Vagina (tissue), 2 donors: ENCODE measurements at regions not wholly inside any gene's neighbourhood (a gene's known extent, or its start where the extent isn't known, plus 50 kb on each side); places are given as distances from the start of the nearest gene placed in this dataset.

ENCODE experiments used
- DNase-seq, 2 donors: peaks; one replicate each; pipeline ENCODE4 v3.0.0-alpha.2; 2017; ENCODE audit errors: extremely low spot score in 2 of 2
- H3K27ac ChIP-seq: fragments of 200-600 bp; sonication (generic); one replicate; pipeline ENCODE4 v1.5.1; 2019
- H3K27me3 ChIP-seq: fragments of 200-600 bp; sonication (generic); one replicate; pipeline ENCODE4 v1.5.1; 2019
- H3K36me3 ChIP-seq, 2 donors: fragments of 200-600 bp; sonication (generic); one replicate each; pipeline ENCODE4 v1.5.1; 2017 to 2019
- H3K4me1 ChIP-seq: fragments of 200-600 bp; sonication (generic); one replicate; pipeline ENCODE4 v1.5.1; 2019
- H3K4me3 ChIP-seq, 2 donors: fragments of 200-600 bp; sonication (generic); 1 replicate in 1 of 2; 2 replicates in 1 of 2; pipeline ENCODE4 v1.5.1; 2016 to 2019
- H3K9me3 ChIP-seq: fragments of 200-600 bp; sonication (generic); one replicate; pipeline ENCODE4 v1.5.1; 2019
- POLR2A ChIP-seq, 2 donors: fragments of 450-650 bp; IDR thresholded peaks; one replicate each; pipeline ENCODE4 v1.6.1; 2017; ENCODE audit warnings: antibody characterized with exemption in 2 of 2, mild to moderate bottlenecking in 2 of 2, moderate library complexity in 2 of 2
- POLR2AphosphoS5 ChIP-seq, 2 donors: sonication (generic); formaldehyde crosslinking; IDR thresholded peaks; one replicate each; pipeline ENCODE4 v1.9.0; 2017; ENCODE audit warnings: antibody characterized with exemption in 2 of 2, mild to moderate bottlenecking in 2 of 2, low read depth in 1 of 2; ENCODE audit not compliant: insufficient read depth in 1 of 2
- intact Hi-C: fragments of 100-400 bp; cut with DNase I; formaldehyde crosslinking; loops from one replicate; pipeline ENCODE4 v1.15.1; 2023
- TF ChIP-seq, protein P1 (sequence below), 3 experiments: fragments of 450-650 bp in 2 of 3; fragments of 200-600 bp in 1 of 3; sonication (generic) in 1 of 3; IDR thresholded peaks; one replicate each; pipeline ENCODE4 v1.5.1; 2017 to 2019; ENCODE audit warnings: antibody characterized with exemption in 3 of 3, mild to moderate bottlenecking in 2 of 3, moderate library complexity in 2 of 3

DNA sequence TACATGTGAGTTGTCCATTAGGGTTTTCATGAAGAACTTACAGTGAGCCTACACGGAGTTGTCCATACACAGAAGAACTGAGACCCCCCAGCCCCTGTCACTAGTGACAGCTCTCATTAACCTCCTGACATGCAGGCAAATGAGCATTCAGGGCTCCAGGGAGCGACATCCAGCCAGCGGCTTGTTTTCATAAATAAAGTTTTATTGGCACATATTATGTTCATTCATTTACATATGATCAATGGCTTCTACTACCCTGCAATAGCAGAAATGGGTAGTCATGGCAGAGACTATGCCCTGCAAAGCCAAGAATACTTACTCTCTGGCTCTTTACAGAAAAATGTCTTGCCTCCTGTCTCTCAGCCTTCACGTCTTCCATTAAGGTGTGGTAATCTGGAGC lies 553.5 kb downstream of the EDEM1 start:
- intact Hi-C loops = no loop called here

DNA sequence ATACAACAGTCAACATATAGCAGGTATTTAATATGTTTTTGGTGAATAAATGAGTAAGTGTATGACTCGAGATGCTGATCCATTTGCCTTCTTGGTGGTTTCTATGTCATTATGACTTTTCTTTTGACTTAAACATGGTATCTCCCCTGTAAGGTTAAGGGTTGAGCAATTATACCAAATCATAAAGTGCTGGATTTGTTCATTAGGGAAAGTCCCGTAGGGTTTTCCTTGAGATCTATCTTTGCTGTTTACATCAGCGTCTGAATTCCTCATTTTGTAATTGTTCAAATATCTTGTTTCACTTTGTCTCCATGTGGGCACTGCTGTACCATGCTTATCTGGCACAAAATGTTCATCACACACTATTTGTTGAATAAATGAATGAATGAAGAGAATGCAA lies 562.6 kb downstream of the EDEM1 start:
- no peak for DNase-seq
- no peaks in the 10 kb centered on the region for H3K36me3 ChIP-seq
- no peak overlapping the region for H3K27ac ChIP-seq
- no peaks in the 10 kb centered on the region for H3K9me3 ChIP-seq
- no peak overlapping the region for H3K4me3 ChIP-seq
- H3K4me1 ChIP-seq = peaks cover 5% of the 10 kb centered on the region
- TF ChIP-seq, protein P1, sequence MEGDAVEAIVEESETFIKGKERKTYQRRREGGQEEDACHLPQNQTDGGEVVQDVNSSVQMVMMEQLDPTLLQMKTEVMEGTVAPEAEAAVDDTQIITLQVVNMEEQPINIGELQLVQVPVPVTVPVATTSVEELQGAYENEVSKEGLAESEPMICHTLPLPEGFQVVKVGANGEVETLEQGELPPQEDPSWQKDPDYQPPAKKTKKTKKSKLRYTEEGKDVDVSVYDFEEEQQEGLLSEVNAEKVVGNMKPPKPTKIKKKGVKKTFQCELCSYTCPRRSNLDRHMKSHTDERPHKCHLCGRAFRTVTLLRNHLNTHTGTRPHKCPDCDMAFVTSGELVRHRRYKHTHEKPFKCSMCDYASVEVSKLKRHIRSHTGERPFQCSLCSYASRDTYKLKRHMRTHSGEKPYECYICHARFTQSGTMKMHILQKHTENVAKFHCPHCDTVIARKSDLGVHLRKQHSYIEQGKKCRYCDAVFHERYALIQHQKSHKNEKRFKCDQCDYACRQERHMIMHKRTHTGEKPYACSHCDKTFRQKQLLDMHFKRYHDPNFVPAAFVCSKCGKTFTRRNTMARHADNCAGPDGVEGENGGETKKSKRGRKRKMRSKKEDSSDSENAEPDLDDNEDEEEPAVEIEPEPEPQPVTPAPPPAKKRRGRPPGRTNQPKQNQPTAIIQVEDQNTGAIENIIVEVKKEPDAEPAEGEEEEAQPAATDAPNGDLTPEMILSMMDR (IDR thresholded peaks at IDR 0.05) = no peak
- intact Hi-C loops = no loop called here
- no peaks in the 10 kb centered on the region for H3K27me3 ChIP-seq

More for the DNA sequence above, 553.5 kb downstream of the EDEM1 start:
- Histone ChIP-seq H3K4me3 (no peak overlapping the region), H3K4me1 (no peaks in the 10 kb centered on the region), H3K36me3 (no peaks in the 10 kb centered on the region), H3K27ac (no peak overlapping the region), H3K27me3 (no peaks in the 10 kb centered on the region), H3K9me3 (no peaks in the 10 kb centered on the region)
- DNase-seq = no peak
- TF ChIP-seq, protein P1 (IDR thresholded peaks at IDR 0.05) = no peak
- TF ChIP-seq POLR2A (IDR thresholded peaks at IDR 0.05) (no peak), POLR2AphosphoS5 (IDR thresholded peaks at IDR 0.05; ENCODE audit: insufficient read depth in 1 of 2, low read depth in 1 of 2) (no peak)

DNA sequence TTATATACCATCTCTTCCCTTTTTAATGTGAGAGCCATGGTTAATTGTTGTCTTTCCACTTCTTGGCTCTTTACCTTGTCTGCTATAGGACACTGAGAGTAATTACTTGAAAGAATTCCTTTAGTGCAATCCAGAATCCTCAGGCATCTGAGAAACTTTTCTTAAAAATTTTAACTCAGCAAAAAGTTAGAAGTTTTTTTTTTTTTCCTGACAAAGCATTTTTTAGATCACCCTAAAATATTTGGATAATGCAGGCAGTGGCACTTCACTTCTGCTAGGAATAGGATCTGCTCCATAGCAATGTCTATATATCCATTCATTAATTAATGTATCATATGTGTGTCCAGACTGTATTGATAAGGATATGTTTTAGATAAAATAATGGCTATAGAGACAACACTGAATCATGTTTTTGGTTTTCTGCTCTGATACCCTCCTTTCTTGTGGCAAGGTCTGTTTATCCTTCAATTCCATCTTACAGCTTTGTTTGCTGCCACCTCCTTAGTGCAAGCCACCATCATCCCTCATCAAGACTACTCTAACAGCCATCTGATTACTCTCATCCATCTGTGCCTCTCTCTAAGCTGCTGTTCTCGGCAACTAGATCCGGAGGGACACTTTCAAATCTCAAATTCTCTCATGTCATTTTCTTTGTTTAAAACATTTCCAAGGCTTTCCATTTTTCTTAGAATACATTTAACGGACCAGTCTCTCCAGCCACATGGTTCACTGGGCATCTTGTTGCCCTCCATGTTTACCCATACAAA lies 563.5 kb downstream of the EDEM1 start:
- Histone ChIP-seq H3K9me3 (no peaks in the 10 kb centered on the region), H3K27me3 (no peaks in the 10 kb centered on the region), H3K27ac (no peak overlapping the region), H3K36me3 (no peaks in the 10 kb centered on the region), H3K4me1 (peaks cover 5% of the 10 kb centered on the region), H3K4me3 (no peak overlapping the region)
- intact Hi-C loops = no loop called here
- DNase-seq = no peak
- TF ChIP-seq POLR2AphosphoS5 (IDR thresholded peaks at IDR 0.05; ENCODE audit: insufficient read depth in 1 of 2, low read depth in 1 of 2) (no peak), POLR2A (IDR thresholded peaks at IDR 0.05) (no peak)
- TF ChIP-seq, protein P1 (IDR thresholded peaks at IDR 0.05) = no peak

DNA sequence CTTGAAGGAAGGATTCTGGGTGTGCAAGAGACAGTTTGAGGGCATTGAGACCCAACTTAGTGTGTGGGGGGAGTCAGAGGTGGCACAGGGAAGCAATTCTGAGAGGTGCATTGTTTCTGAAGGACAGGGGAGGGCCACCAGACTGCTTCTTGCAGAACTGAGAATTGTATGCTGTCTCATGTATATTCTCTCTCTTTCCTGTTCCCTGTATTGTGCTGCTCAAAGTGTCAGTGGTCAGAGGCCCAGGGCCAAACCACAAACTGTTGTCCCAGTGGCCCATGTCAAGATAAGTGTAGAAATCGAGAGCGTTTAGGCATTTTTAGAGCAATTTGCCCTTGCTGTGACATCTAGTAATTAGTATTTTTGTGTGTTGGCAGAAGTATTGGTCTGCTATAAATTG lies 567.1 kb downstream of the EDEM1 start:
- H3K4me1 ChIP-seq = peaks cover 5% of the 10 kb centered on the region
- no peak overlapping the region for H3K27ac ChIP-seq
- no peaks in the 10 kb centered on the region for H3K9me3 ChIP-seq
- intact Hi-C loops = no loop called here
- H3K27me3 ChIP-seq = no peaks in the 10 kb centered on the region
- no peak overlapping the region for H3K4me3 ChIP-seq
- TF ChIP-seq POLR2A (IDR thresholded peaks at IDR 0.05) (no peak), POLR2AphosphoS5 (IDR thresholded peaks at IDR 0.05; ENCODE audit: insufficient read depth in 1 of 2, low read depth in 1 of 2) (no peak)
- TF ChIP-seq, protein P1 (IDR thresholded peaks at IDR 0.05) = no peak
- no peaks in the 10 kb centered on the region for H3K36me3 ChIP-seq
- no peak for DNase-seq

DNA sequence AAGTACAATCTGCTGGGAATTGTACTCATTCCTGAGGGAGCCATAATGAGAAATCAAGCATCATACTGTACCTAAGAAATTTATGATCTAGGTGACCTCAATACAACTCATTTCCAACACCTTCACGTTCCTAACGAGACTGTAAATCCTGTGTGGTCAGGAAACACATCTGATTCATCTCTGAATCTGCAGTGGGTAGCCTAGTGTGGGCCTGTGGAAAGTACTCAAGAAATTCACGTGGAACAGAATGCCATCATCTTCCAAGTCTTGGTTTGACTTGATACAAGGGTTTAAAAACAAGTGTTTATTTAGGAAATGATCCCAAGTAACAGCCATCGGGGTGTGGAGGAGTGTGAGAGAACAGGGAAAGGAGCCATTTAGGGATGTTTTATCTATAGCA lies 568.9 kb downstream of the EDEM1 start:
- Histone ChIP-seq H3K4me1 (peaks cover 5% of the 10 kb centered on the region), H3K9me3 (no peaks in the 10 kb centered on the region), H3K27ac (no peak overlapping the region), H3K36me3 (no peaks in the 10 kb centered on the region), H3K27me3 (no peaks in the 10 kb centered on the region), H3K4me3 (no peak overlapping the region)
- TF ChIP-seq POLR2A (IDR thresholded peaks at IDR 0.05) (no peak), POLR2AphosphoS5 (IDR thresholded peaks at IDR 0.05; ENCODE audit: insufficient read depth in 1 of 2, low read depth in 1 of 2) (no peak)
- TF ChIP-seq, protein P1 (IDR thresholded peaks at IDR 0.05) = no peak
- no peak for DNase-seq
- intact Hi-C loops = no loop called here
